ENCODE measurements at regions not wholly inside any gene's neighbourhood (a gene's known extent, or its start where the extent isn't known, plus 50 kb on each side); places are given as distances from the start of the nearest gene placed in this dataset.
"Not testable (repeated sequence)": the region's sequence is repeated elsewhere in the genome, so short reads cannot be mapped to it uniquely, and the experiment has no call there.

DNA sequence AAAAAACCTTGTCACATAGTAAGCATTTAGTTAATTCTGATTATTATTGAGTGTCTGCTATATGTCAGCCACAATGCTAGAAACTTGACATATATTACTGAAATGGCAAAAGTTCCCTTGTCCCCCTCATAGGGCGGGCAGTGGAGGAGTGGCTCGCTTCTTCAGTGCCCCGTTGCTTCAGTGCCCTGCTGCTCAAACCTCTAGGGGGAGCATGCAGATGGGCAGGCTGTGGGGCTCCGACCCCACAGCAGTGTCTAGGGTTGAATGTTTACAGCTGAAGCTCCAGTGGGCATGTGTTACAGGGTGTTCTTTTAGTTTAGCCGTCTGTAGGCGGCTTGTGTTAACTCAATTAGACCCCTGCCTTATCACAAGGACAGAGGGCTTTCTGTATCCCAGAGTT, 86.5 kb upstream of the GPC3 start:
- TF ChIP-seq, protein P1, sequence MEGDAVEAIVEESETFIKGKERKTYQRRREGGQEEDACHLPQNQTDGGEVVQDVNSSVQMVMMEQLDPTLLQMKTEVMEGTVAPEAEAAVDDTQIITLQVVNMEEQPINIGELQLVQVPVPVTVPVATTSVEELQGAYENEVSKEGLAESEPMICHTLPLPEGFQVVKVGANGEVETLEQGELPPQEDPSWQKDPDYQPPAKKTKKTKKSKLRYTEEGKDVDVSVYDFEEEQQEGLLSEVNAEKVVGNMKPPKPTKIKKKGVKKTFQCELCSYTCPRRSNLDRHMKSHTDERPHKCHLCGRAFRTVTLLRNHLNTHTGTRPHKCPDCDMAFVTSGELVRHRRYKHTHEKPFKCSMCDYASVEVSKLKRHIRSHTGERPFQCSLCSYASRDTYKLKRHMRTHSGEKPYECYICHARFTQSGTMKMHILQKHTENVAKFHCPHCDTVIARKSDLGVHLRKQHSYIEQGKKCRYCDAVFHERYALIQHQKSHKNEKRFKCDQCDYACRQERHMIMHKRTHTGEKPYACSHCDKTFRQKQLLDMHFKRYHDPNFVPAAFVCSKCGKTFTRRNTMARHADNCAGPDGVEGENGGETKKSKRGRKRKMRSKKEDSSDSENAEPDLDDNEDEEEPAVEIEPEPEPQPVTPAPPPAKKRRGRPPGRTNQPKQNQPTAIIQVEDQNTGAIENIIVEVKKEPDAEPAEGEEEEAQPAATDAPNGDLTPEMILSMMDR (IDR thresholded peaks at IDR 0.05), result not testable (repeated sequence)
- not testable (repeated sequence) for TF ChIP-seq EP300 (IDR thresholded peaks at IDR 0.05; ENCODE audit: low read depth); POLR2A (IDR thresholded peaks at IDR 0.05)
